Stimulated activated CD8-positive, alpha-beta memory T cell treated with anti-CD3 and anti-CD28 coated beads, Interleukin-12 subunit alpha, Interleukin-12 subunit beta, amount 100 ng/mL, for 1 hour (primary cell): ENCODE measurements at regions not wholly inside any gene's neighbourhood (a gene's known extent, or its start where the extent isn't known, plus 50 kb on each side); places are given as distances from the start of the nearest gene placed in this dataset.
"Not testable (repeated sequence)": the region's sequence is repeated elsewhere in the genome, so short reads cannot be mapped to it uniquely, and the experiment has no call there.

Experiments
- DNase-seq: peaks from one replicate; pipeline ENCODE4 v3.0.0-alpha.2; 2020; ENCODE audit warnings: low read depth

DNA sequence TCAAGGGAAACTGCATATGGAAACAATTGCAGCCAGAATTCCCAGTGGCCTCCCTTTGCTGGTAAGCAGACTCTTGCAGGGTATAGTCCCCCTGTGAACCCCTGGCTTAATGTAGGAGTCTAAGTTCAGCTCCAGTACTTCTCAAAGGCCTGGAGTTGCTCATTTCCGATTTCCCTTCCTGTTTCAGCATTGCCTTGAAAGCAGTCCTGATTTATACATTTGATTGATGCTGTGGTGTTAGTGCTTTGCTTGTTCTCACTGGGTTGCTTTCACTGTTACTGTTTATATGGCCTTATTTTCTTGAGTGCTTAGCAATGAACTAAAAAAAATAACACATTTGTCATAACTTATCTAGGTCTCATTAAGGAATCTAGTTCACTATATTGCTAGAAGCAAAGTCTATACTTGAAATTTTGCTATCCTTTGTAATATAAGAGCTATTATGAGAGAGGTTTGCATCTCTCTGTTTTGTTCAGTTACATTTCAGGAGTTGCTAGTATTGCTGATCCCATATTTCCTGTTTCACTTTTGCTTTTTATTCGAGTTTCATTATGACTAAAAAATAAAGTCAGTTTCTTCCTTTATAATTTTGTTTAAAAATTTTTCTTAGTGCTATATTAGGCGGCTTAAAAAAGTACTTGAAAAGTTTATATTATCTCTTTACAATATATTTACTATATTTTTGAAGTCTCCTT, 122.4 kb upstream of the NMUR2 start:
- no peak for DNase-seq

DNA sequence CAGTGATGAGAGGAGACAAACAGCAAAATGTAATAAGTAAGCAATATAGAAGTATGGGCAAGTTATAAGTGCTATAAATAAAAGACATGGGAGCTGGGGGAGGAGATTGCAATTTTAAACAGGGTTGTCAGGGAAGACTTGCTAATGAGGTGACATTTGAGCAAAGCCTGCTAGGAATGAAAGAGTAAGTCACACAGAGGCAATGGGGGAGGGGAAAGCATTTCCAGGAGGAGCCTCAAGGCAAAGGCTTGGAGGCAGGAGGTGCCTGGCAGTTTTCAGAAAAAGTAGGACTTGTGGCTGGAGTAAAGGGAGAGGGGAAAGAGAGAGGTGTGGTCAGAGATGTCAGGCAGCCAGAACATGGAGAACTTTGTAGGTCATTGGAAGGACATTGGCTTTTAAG, 124.4 kb upstream of the NMUR2 start:
- no peak for DNase-seq

DNA sequence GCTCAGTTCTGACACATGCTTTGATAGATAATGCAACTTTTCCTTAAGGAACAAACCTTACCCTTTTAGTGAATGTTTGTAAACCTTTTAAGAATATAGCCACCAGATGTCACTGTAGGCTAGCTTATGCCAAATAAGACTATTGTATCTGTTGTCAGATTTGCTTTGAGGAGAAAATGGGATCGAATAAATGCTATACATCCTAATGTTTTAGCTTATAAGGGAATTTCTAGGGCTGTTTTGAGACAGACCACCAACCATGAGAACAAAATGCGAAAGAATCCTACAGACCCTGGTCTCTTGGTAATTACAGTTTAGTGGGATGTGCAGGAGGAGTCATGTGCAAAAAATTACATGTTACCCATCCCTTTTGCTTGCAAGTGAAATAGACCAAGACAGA, 127.6 kb upstream of the NMUR2 start:
- DNase-seq: no peak

DNA sequence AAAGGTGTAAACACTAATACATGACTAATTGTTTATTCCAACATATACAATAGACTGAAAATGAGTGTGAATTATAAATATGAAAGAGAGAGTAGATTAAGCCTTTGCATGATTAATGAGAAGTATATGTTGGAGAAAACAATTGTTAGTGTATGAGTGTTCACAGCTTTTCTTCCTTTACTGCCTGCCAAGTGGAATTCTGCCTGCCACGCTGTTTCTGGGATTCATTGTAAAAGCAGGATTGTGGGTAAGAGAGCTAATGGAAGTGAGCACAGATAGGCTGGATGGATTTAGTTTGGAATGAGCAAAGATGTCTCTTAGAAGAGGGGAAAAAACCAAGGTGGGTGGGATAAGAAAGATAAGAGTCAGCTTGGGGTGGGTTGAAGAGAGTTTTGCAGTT, 129.6 kb upstream of the NMUR2 start:
- DNase-seq: no peak

DNA sequence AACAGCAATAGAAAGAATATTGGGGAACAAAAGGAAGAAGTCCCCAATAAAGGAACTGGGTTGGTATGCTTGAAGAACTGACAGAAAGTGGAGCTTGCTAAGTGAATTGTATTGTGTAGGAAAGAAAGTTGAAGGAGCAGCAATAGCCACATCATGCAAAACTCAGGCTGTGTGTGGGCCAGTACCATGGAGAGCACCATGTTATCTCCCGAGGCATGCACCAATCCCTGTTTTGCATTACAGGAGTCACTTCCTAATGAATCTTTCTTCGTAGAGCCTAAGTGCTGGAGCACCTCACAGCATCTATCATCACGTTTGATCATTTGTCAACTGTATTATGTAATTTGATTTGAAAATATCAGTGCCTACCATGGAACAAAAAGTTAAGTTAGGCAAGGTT, 137.7 kb upstream of the NMUR2 start:
- no peak for DNase-seq

DNA sequence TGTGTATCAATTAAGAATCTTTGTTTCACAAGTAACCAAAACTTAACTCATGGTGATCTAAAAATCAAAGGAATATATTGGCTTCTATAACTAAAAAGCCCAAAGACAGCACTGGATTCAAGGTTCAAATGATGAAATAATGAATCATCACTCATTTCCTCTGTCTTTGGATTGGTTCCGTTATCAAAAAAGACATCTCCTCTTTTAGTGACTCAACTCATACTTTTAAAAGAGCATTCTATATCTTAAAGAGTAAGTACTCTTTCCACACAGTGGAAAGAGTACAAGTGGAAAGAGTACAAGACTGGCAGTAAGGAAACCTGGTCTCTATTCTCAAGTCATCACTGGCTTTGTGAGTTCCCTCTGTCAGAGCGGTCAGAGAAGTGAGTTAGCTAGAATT, 141.4 kb upstream of the NMUR2 start:
- no peak for DNase-seq

DNA sequence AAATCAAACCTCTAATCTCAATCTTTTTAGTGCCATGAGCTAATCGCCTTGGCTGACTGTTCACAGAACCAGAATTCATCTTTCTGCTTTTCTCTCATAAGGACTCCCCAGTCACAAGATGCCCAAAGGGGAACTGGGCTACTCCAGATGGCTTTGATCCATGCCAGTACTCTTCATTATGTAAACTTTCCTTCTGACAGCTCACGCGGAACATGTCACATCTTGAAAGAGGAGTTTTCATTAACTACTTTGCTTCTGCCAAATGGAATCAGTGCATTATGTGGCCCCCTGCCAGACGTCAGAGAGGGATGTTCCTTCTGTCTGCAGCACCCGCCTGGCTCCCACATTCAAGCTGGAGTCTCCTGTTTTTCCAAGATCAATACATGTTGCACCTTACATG, 142.1 kb upstream of the NMUR2 start:
- no peak for DNase-seq

DNA sequence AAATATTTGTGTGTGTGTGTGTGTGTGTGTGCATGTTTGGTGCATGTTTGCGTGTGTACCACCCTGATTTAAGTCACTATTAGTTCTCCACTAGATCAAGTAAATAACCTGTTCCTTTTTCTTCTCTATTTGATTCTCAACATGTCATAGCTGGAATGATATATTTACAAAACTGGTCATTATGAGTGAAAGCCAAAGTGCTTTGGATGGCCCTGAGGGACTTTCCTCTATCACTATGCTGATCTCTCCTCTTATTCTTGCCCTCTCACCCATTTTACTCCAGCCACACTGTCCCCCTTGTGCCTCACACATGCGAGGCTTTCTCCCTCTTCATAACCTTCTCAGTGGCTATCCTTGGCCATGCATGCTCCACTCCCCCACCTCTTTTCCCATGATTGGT, 144.6 kb upstream of the NMUR2 start:
- DNase-seq: no peak

DNA sequence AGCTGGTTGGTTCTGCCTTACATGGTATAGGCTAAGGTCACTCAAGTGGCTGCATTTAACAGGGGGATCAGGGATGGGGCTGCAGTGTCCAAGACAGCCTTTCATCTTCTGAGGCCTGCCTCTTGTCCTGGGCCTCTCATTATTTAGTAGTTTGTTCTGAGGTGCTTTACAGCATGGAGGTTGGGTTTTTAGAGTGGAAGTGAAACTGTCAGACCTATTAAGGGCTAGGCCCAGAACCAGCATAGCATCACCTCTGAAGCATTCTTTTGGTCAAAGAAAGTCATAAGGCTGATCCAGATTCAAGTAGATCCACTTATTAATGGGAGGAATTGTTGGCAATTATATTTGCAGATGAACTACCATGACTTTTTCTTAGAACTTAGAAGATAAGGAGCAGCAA, 146.0 kb upstream of the NMUR2 start:
- DNase-seq: no peak

DNA sequence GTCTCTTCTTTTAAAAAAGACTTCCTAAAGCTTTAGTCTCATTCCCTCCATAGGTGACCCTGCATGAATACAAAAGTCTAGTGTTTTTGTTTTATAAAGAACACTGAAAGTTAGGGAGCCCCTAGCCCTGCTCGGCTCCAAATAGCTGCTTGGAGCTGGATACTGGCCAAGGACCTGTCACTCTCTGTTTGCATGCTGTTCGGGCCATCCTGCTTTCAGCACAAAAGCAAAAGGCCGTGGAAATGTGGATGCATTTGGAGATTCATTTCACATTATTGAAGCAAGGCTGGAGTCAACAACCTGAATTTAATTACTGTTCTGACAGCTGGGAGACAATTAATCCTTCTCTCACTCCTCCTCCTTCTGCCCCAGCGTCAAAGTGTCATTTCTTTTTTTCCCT, 151.7 kb upstream of the NMUR2 start:
- no peak for DNase-seq

DNA sequence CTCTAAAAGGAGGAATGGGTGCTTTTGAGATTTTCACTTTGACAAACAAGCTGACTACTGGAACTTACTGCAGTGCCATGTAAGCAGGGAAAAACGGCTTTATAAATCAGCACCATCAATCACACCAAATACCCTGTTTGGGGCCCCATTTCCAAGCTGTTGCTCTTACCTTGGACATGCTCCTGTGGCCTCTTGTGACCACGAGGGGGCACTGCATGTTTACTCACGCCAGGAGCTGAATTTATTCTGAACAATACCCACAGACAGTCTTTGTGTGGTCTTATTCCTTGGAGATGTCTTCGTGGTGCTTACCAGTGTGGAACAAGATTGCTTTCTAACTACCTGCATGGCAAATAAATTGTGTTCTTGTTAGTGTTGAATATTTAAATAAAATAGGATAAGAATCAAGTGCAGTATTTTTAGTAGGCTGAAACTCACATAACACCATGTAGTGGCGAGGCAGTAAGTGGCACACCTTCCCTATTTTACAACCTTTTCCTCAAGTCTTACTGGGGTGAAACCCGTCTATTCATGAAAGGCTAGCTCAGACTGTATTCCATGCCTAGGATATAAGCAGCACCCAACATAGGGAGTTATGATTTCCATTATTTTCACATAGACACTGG, 155.5 kb upstream of the NMUR2 start:
- no peak for DNase-seq

DNA sequence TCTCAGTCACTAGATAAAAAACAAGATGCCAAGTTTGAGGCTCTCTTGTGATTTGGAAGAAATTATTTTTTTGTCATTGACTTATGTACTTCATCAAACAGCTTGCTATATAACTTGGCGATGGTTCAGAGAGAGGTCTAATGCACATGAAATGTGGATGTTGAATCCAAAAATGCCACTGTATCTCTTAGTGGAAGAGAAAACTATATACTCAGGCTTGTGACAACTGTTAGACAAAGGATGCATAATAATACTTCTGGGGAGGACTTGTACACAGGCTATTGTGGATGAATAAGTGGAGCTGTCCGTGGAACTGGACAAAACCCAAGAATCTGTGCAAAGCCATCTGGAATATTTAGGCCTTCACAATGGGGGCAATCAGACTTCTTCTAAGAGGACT, 162.9 kb upstream of the NMUR2 start:
- no peak for DNase-seq

DNA sequence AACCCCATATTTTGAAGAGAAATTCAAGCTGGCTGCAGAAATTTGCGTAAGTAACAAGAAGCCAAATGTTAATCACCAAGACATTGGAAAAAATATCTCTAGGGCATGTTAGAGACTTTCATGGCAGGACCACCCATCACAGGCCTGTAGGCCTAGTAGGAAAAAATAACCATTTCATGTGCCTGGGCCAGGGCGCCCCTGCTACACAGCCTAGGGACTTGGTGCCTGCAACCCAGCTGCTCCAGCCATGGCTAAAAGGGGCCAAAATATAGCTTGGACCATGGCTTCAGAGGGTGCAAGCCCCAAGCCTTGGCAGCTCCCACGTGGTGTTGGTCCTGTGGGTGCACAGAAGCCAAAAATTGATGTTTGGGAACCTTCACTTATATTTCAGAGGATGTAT, 167.7 kb upstream of the NMUR2 start:
- DNase-seq: no peak

DNA sequence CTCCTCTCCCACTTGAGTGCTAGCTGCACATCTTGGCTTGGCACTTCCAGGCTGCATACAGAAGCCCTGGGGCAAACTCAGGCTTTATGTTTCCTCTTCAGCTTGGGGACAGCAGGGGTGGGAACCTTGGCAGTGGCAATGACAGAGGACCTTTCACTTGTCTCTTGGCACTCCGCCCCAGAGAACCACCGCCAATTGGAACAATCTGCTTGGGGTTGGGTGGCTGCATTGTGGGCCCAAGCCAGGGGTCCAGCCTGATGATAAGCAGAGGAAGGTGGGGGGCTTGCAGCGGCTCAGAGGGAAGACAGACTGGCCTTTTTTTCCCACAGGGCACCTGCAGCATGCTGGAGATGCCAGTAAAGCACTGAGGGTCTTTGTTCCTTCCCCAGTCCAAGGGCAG, 179.0 kb upstream of the NMUR2 start:
- DNase-seq: no peak

DNA sequence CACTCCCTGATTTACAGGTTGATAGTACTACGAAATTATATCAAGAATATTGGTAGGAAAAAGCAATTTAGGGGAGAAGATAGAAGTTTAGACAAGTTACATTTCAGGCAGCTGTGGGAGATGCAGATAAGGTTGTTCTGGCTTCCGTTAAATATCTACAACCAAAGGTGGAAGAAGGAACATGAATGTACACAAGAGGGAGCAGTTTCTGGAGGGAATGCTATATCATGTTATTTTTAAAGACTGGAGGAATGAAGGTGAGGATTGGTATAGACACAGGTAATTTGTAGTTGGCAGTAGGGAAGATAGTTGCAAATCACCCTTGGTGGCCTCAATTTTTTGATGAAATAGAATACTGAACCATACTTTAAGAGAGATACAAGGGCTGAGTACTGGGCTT, 187.3 kb upstream of the NMUR2 start:
- no peak for DNase-seq

DNA sequence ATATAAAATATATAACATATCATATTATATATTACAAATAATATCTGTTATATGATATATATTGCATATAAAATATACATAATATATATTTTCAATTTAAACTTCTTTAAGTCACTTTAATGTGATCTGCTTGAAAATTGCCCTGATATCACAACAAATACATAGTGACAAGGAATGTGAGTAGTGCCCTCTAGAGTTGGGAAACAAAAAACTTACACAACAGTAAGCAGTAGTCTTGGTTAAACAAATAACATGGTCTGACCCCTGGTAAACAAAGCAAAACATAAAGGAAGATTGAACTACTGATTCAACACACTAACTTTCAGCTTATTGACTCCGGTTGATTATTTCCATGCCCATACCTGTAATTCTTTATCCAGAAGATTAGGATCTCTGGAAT, 188.3 kb upstream of the NMUR2 start:
- DNase-seq: no peak

DNA sequence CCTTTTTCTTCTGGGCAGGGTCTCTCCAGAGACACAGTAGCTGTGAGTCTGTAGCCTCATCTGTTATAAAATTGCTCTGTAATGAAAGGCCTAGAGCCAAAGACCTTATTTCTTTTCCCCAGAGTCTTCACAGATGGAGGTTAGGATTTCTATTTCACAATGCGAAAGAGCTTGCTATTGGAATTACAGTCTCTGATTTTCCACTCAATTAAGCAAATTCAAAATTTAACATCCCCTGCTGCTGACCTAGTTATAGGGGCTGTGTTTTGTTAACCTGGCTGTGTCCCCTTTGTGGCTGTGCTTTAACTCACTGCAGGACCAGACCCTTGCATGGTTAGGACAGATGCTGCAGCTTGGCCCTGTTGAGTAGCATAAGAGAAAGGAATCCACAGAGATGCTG, 190.3 kb upstream of the NMUR2 start:
- no peak for DNase-seq

DNA sequence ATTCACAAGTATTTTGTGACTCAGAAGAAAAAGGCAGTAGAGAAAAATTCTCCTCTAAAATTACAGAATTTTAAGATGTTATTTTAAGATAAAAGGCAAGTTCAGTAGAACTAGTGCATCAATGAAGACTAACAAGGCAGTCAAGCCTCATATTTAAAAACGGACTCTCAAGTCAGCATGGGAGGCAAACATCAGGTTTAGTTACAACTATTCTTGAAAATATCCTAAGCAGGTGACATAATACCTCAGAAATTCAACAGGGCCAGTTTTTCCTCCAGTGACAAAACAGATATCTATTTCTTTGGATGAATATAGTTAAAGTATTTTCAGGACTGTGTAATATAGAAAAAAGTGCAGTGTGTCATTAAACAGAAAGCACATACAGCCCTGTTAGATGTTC, 194.0 kb upstream of the NMUR2 start:
- no peak for DNase-seq

DNA sequence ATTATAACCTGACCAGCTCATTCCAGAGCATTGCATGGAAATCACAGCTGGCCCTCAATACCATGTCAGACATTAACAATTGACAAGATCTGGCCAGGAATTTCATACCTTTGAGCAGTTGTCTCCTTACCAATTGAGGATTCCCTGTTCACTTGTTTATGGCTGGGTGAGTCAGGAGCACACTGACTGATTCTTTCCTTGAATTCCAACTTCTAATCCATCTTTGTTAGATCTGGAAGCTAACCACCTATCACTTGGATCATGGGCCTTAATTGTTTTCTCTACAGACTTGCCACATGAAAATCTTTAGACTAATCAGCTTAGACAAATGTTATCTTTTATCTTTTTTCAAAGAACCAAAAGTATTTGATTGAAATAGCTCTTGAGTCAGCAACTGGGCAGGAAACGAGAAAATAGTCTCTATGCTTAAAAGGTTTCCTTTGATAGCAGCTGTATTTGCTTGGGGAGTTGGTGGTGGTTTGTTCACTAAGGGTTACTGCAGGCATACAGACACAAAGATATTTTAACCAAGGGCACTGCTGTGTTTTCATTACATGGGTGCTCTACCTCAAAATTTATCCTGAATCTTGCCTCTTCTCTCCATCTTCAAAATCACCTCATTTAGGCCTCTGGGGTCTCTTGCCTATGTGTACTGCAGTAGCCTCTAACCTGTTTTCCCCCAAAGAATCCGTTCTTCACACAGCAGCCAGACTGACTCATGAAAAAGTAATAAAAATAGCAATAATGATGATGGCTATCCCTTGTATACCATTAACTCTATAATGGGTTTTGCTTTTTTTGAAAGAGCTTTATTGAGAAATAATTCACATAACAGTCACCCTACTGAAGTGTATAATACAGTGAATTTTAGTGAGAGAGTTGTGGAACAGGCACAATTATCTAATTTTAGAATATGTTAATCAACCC, 197.0 kb upstream of the NMUR2 start:
- DNase-seq: no peak

DNA sequence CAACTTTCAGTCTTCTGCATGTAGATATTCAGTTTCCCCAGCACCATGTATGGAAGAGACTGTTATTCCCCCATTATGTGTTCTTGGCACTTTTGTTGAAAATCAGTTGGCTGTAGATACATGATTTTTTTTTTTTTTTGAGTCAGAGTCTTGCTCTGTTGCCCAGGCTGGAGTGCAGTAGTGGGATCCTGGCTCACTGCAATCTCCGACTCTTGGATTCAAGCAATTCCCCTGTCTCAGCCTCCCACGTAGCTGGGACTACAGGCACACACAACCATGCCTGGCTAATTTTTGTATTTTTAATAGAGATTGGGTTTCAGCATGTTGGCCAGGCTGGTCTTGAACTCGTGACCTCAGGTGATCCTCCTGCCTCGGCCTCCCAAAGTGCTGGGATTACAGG, 201.0 kb upstream of the NMUR2 start:
- DNase-seq: not testable (repeated sequence)

DNA sequence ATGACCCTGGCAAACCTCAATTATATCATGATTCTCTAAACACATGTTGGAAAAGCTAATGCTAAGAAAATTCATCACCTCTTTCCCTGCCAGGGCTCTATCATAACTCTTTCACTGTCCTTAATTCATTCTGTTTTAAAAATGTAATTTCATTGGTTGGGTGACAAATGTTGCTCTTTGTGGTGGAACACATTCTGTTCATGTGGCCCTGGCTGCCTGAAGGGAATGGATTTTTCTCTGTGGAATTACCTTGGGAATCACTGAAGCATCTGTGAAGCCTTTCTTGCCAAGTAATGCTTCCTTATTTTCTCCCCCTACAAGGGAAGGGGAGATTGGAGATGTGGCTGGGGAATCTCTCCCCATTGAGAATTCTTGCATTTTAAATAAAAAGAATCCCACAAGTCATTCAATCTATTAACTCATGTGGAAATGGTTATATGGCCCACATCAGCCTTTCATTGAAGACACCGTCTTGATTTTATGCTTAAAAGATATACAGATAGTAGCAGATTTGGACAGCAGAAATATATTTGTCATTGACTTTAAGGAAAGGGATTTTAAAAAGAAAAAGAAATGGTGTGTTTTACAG, 201.8 kb upstream of the NMUR2 start:
- no peak for DNase-seq

DNA sequence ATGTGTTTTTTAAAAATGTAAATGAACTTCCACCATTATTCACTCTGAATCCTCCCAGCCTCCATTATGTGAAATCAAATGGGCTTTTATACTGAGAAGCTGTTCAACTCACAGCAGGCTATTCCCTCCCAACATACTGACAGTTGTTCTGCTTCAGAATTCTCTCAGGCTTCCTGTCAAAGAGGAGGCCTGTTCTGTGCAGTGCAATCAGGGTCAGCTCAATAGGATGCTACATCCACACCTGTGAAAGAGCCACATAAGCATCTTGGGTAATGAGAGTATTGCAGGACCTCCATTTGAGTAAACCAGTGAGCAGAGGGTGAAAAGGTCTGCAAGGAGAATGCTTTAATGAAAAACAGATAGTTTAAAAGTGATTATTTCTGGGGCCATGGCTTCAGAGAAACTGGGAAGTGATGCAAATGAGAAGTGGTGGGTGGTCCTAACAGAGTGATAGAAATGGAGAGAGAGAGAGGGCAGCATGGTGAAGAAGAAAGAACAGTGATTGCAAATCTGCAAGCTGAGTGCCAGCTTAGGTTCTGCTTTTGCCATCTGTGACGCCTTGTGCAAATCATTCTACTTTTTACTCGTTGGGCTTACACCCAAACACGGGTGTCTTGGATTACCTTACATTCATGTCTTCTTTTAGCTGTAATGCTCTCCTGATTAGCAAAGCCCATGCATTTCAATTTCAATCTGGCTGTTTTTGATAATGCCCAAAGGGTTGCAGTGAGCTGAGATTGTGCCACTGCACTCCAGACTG, 202.5 kb upstream of the NMUR2 start:
- no peak for DNase-seq
